Neuronal stem cell (in vitro differentiated cells): ENCODE measurements at regions not wholly inside any gene's neighbourhood (a gene's known extent, or its start where the extent isn't known, plus 50 kb on each side); places are given as distances from the start of the nearest gene placed in this dataset.
A peak's percentile ranks its signal among the peaks of the same experiment; 100 is the strongest.

ENCODE experiments used
- DNase-seq: peaks from one replicate; pipeline ENCODE4 v3.0.0-alpha.2; 2013; ENCODE audit warnings: low spot score
- H2AFZ ChIP-seq: one replicate; pipeline ENCODE4 v1.6.1; 2013; ENCODE audit warnings: mild to moderate bottlenecking, low read length, inconsistent platforms
- H2AK5ac ChIP-seq: 2 replicates; pipeline ENCODE4 v1.6.1; 2013; ENCODE audit warnings: low read depth, mild to moderate bottlenecking, inconsistent platforms, low read length, moderate library complexity, mixed read lengths
- H2BK120ac ChIP-seq: 2 replicates; pipeline ENCODE4 v1.6.1; 2013; ENCODE audit warnings: low read depth, mild to moderate bottlenecking, inconsistent platforms, low read length, moderate library complexity, mixed read lengths
- H2BK12ac ChIP-seq: one replicate; pipeline ENCODE4 v1.6.1; 2013; ENCODE audit warnings: low read length, inconsistent platforms
- H2BK15ac ChIP-seq: 2 replicates; pipeline ENCODE4 v1.6.1; 2013; ENCODE audit warnings: mild to moderate bottlenecking, low read length, inconsistent platforms, mixed read lengths
- H2BK5ac ChIP-seq: one replicate; pipeline ENCODE4 v1.6.1; 2013; ENCODE audit warnings: inconsistent platforms, mild to moderate bottlenecking, low read length, moderate library complexity
- H3K14ac ChIP-seq: one replicate; pipeline ENCODE4 v1.6.1; 2013; ENCODE audit warnings: low read length, inconsistent platforms
- H3K18ac ChIP-seq: 2 replicates; pipeline ENCODE4 v1.6.1; 2013; ENCODE audit warnings: low read length, inconsistent platforms
- H3K23ac ChIP-seq: 2 replicates; pipeline ENCODE4 v1.6.1; 2013; ENCODE audit warnings: low read depth, mild to moderate bottlenecking, mixed read lengths, low read length, inconsistent platforms; ENCODE audit not compliant: poor library complexity
- H3K27ac ChIP-seq: replicated peaks from 3 replicates; pipeline ENCODE4 v1.5.1; 2013; ENCODE audit warnings: low read length, inconsistent platforms
- H3K27me3 ChIP-seq, 3 experiments: 2 replicates each; pipeline ENCODE4 v1.6.1; 2013; ENCODE audit warnings: low read length in 3 of 3, mild to moderate bottlenecking in 2 of 3, inconsistent platforms in 1 of 3, low read depth in 1 of 3, mixed read lengths in 1 of 3, moderate library complexity in 1 of 3; ENCODE audit not compliant: control insufficient read depth in 3 of 3, insufficient read depth in 3 of 3
- H3K36me3 ChIP-seq, 2 donors: replicated peaks in 1 of 2; 2 replicates each; pipeline ENCODE4 v1.6.1; 2013; ENCODE audit warnings: low read length in 2 of 2; ENCODE audit not compliant: control insufficient read depth in 2 of 2, insufficient read depth in 2 of 2
- H3K4ac ChIP-seq: 2 replicates; pipeline ENCODE4 v1.6.1; 2013; ENCODE audit warnings: inconsistent platforms, mild to moderate bottlenecking, low read length, moderate library complexity
- H3K4me1 ChIP-seq, 2 donors: 1 replicate in 1 of 2; 2 replicates in 1 of 2; pipeline ENCODE4 v1.6.1; 2013; ENCODE audit warnings: low read length in 2 of 2, low read depth in 1 of 2; ENCODE audit not compliant: control insufficient read depth in 2 of 2, insufficient read depth in 1 of 2
- H3K4me2 ChIP-seq: one replicate; pipeline ENCODE4 v1.6.1; 2013; ENCODE audit warnings: mild to moderate bottlenecking, low read length, inconsistent platforms; ENCODE audit not compliant: insufficient read depth, poor library complexity, severe bottlenecking
- H3K4me3 ChIP-seq, 2 donors: 2 replicates each; pipeline ENCODE4 v1.5.1; 2013; ENCODE audit warnings: low read length in 2 of 2, mild to moderate bottlenecking in 2 of 2, inconsistent platforms in 1 of 2, moderate library complexity in 1 of 2
- H3K79me1 ChIP-seq: one replicate; pipeline ENCODE4 v1.6.1; 2013; ENCODE audit warnings: low read depth, mild to moderate bottlenecking, inconsistent platforms, low read length, moderate library complexity
- H3K9ac ChIP-seq: one replicate; pipeline ENCODE4 v1.6.1; 2013; ENCODE audit warnings: mild to moderate bottlenecking, low read depth, low read length, inconsistent platforms; ENCODE audit not compliant: poor library complexity
- H3K9me3 ChIP-seq, 2 donors: replicated peaks in 1 of 2; 2 replicates each; pipeline versions ENCODE3 to v1.6.1; 2013; ENCODE audit warnings: low read length in 2 of 2, mild to moderate bottlenecking in 2 of 2, inconsistent platforms in 1 of 2, low read depth in 1 of 2, mixed read lengths in 1 of 2, moderate library complexity in 1 of 2; ENCODE audit not compliant: control insufficient read depth in 2 of 2, insufficient read depth in 1 of 2
- H4K8ac ChIP-seq: one replicate; pipeline ENCODE4 v1.6.1; 2013; ENCODE audit warnings: low read depth, mild to moderate bottlenecking, inconsistent platforms, low read length, moderate library complexity
- H4K91ac ChIP-seq: one replicate; pipeline ENCODE4 v1.6.1; 2013; ENCODE audit warnings: low read length, low read depth, mild to moderate bottlenecking, inconsistent platforms; ENCODE audit not compliant: poor library complexity
- WGBS, 2 donors: extraction: QIAGEN DNeasy Blood & Tissue Kit; methylation state at CpG; one replicate each; pipeline ENCODE4 v1.1.7; 2013; ENCODE audit warnings: missing lambda C conversion rate in 2 of 2, mixed read lengths in 1 of 2; ENCODE audit not compliant: insufficient read length in 2 of 2, insufficient replicate concordance in 1 of 2; ENCODE audit errors: extremely low coverage in 2 of 2; 5-methylcytosine and 5-hydroxymethylcytosine counted together

DNA sequence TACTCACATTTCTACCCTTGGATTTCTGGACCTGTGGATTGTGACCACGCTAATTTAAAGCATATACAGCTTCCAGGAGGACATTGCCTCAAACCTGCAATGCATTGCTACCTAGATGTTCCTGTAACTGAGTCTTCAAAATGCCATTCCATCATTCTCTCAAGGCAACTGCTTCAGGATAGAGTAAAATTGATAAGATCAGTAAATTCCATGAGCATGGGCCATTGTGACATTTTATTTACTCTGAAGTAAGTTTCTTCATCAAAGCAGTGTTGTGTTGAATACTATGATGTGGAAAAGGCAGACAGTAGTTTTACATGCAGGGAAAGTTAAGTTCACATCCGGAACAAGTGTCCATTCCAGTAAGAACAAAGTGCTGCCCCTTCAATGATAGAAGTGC, 991.0 kb downstream of the ARAP2 start:
- Histone ChIP-seq H3K9ac (no peak overlapping the region), H3K79me1 (no peaks in the 10 kb centered on the region), H4K8ac (no peak overlapping the region), H4K91ac (no peak overlapping the region), H3K4me3 (no peak overlapping the region), H3K27me3 (no peaks in the 10 kb centered on the region), H3K18ac (no peak overlapping the region), H3K4me1 (no peaks in the 10 kb centered on the region), H2BK12ac (no peak overlapping the region), H2BK15ac (no peak overlapping the region), H2AK5ac (no peak overlapping the region), H3K9me3 (no peaks in the 10 kb centered on the region), H3K36me3 (no peaks in the 10 kb centered on the region), H3K14ac (no peak overlapping the region), H3K4ac (no peak overlapping the region), H2AFZ (no peak overlapping the region), H3K27ac (no peak overlapping the region), H3K23ac (no peak overlapping the region), H2BK5ac (no peak overlapping the region), H3K4me2 (no peak overlapping the region), H2BK120ac (no peak overlapping the region)
- no CpG with 5 or more reads among the region's 2 CpGs for WGBS, 2 donors
- DNase-seq: no peak

GRCh38 chr4:35286434-35286833, 957.9 kb downstream of the ARAP2 start:
- no peak overlapping the region for H3K23ac ChIP-seq
- no CpG with 5 or more reads among the region's 2 CpGs for WGBS, 2 donors

GRCh38 chr4:35300996-35301774, 943.1 kb downstream of the ARAP2 start:
- Histone ChIP-seq H3K4me3 (no peak overlapping the region), H3K18ac (peak overlapping the region; percentile 38), H3K4me1 (peaks cover 4 to 5% of the 10 kb centered on the region in 2 donors), H3K9me3 (no peaks in the 10 kb centered on the region), H3K79me1 (no peaks in the 10 kb centered on the region), H2BK12ac (no peak overlapping the region), H2AK5ac (no peak overlapping the region), H3K27me3 (no peaks in the 10 kb centered on the region), H2BK120ac (no peak overlapping the region), H3K4ac (no peak overlapping the region), H4K8ac (no peak overlapping the region), H3K23ac (no peak overlapping the region), H3K4me2 (peak overlapping the region; percentile 23), H3K14ac (no peak overlapping the region), H2AFZ (peak overlapping the region; percentile 30), H3K27ac (peak overlapping the region; percentile 31), H2BK5ac (no peak overlapping the region), H2BK15ac (no peak overlapping the region), H3K9ac (no peak overlapping the region), H3K36me3 (no peaks in the 10 kb centered on the region), H4K91ac (no peak overlapping the region)
- no CpG with 5 or more reads among the region's 11 CpGs for WGBS, 2 donors
- peak; percentile 71 for DNase-seq

More at GRCh38 chr4:35286434-35286833, 957.9 kb downstream of the ARAP2 start:
- Histone ChIP-seq H3K27me3 (no peaks in the 10 kb centered on the region), H2AK5ac (no peak overlapping the region), H3K36me3 (no peaks in the 10 kb centered on the region), H3K4me2 (no peak overlapping the region), H3K27ac (no peak overlapping the region), H3K79me1 (no peaks in the 10 kb centered on the region), H2BK5ac (no peak overlapping the region), H3K4me3 (no peak overlapping the region), H2BK120ac (no peak overlapping the region), H2BK12ac (no peak overlapping the region), H2AFZ (no peak overlapping the region), H3K9ac (no peak overlapping the region), H3K9me3 (no peaks in the 10 kb centered on the region), H3K4ac (no peak overlapping the region), H3K14ac (no peak overlapping the region), H4K8ac (no peak overlapping the region), H4K91ac (no peak overlapping the region), H2BK15ac (no peak overlapping the region), H3K18ac (no peak overlapping the region), H3K4me1 (no peaks in the 10 kb centered on the region)
- DNase-seq: no peak

DNA sequence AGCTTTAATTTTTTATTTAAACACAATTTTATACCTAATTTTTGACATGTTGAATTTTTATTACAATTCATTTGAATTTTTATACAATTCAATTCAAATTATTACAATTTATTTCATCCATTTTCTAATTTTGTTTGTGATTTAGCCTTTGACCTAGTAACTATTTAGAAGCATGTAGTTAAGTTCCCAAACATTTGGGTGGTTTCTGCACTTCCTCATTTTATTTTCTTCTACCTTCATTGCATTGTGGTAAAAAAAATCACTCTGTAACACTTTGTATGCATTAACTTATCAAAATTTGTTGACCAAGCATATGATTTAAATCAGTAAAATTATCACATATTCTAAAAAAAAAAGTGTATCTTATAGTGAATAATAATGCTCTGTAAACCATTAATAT, 928.9 kb downstream of the ARAP2 start:
- no peak overlapping the region for H4K8ac ChIP-seq
- no peak overlapping the region for H2BK5ac ChIP-seq
- no peaks in the 10 kb centered on the region for H3K4me1 ChIP-seq
- DNase-seq: no peak
- no peak overlapping the region for H3K18ac ChIP-seq
- H3K4ac ChIP-seq: no peak overlapping the region
- H3K27ac ChIP-seq: no peak overlapping the region
- no peaks in the 10 kb centered on the region for H3K79me1 ChIP-seq
- H3K9me3 ChIP-seq: peaks cover 0 to 1% of the 10 kb centered on the region in 2 donors
- no peak overlapping the region for H2AFZ ChIP-seq
- H2BK15ac ChIP-seq: no peak overlapping the region
- no peak overlapping the region for H2AK5ac ChIP-seq
- no peak overlapping the region for H3K4me2 ChIP-seq
- H2BK12ac ChIP-seq: no peak overlapping the region
- H2BK120ac ChIP-seq: no peak overlapping the region
- H3K27me3 ChIP-seq: no peaks in the 10 kb centered on the region
- no peak overlapping the region for H3K14ac ChIP-seq
- H3K23ac ChIP-seq: no peak overlapping the region
- H3K9ac ChIP-seq: no peak overlapping the region
- no peaks in the 10 kb centered on the region for H3K36me3 ChIP-seq
- no peak overlapping the region for H4K91ac ChIP-seq
- H3K4me3 ChIP-seq: no peak overlapping the region
